Endothelial cell of umbilical vein (primary cell): ENCODE measurements at regions not wholly inside any gene's neighbourhood (a gene's known extent, or its start where the extent isn't known, plus 50 kb on each side); places are given as distances from the start of the nearest gene placed in this dataset.

Experiments used
- EZH2 ChIP-seq: IDR thresholded peaks from 2 replicates; pipeline ENCODE4 v1.6.1; 2012; ENCODE audit warnings: borderline replicate concordance, low read depth, mild to moderate bottlenecking, moderate library complexity, low read length, inconsistent platforms; ENCODE audit not compliant: severe bottlenecking
- POLR2A ChIP-seq: IDR thresholded peaks from 2 replicates; pipeline ENCODE4 v1.6.1; 2012; ENCODE audit warnings: low read depth, mild to moderate bottlenecking, control low read depth, low read length
- POLR2AphosphoS5 ChIP-seq: IDR thresholded peaks from 2 replicates; pipeline ENCODE4 v1.6.1; 2012; ENCODE audit warnings: low read depth, mild to moderate bottlenecking, control low read depth, low read length, moderate library complexity; ENCODE audit not compliant: insufficient read depth
- TF ChIP-seq, protein P1 (sequence below), 2 donors: IDR thresholded peaks; 1 replicate in 1 of 2; 2 replicates in 1 of 2; pipeline ENCODE4 v1.5.1; 2011; ENCODE audit warnings: low read length in 2 of 2, mild to moderate bottlenecking in 2 of 2, moderate library complexity in 2 of 2, control low read depth in 1 of 2, inconsistent platforms in 1 of 2, low read depth in 1 of 2; ENCODE audit not compliant: insufficient read depth in 1 of 2; ENCODE audit errors: extremely low read depth in 1 of 2

DNA sequence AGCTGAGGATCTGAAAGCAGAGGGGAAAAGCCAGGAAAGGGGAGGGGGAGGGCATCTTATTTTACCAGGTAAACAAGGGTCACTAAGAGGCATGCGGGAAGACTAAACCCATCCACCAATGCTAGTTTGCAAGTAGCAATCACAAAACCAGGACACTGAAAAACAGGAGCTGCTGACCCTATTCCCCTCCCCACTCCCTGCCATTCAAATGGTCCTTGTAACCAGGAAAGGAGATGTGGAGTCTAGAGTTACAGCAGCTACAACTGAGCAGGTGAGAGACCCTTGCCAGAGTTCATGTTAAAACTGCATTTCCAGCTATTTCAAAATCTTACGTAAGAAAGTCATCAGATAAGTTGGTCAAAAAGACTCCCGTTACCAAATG lies 85.3 kb upstream of the SIMC1 start:
- no peak for TF ChIP-seq POLR2A
- TF ChIP-seq, protein P1, sequence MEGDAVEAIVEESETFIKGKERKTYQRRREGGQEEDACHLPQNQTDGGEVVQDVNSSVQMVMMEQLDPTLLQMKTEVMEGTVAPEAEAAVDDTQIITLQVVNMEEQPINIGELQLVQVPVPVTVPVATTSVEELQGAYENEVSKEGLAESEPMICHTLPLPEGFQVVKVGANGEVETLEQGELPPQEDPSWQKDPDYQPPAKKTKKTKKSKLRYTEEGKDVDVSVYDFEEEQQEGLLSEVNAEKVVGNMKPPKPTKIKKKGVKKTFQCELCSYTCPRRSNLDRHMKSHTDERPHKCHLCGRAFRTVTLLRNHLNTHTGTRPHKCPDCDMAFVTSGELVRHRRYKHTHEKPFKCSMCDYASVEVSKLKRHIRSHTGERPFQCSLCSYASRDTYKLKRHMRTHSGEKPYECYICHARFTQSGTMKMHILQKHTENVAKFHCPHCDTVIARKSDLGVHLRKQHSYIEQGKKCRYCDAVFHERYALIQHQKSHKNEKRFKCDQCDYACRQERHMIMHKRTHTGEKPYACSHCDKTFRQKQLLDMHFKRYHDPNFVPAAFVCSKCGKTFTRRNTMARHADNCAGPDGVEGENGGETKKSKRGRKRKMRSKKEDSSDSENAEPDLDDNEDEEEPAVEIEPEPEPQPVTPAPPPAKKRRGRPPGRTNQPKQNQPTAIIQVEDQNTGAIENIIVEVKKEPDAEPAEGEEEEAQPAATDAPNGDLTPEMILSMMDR (IDR thresholded peaks at IDR 0.05; ENCODE audit: extremely low read depth in 1 of 2, insufficient read depth in 1 of 2, low read depth in 1 of 2, low read length in 2 of 2) = no peak
- no peak for TF ChIP-seq EZH2
- no peak for TF ChIP-seq POLR2AphosphoS5
